ENCODE measurements at regions not wholly inside any gene's neighbourhood (a gene's known extent, or its start where the extent isn't known, plus 50 kb on each side); places are given as distances from the start of the nearest gene placed in this dataset.

- TF ChIP-seq, protein P1, sequence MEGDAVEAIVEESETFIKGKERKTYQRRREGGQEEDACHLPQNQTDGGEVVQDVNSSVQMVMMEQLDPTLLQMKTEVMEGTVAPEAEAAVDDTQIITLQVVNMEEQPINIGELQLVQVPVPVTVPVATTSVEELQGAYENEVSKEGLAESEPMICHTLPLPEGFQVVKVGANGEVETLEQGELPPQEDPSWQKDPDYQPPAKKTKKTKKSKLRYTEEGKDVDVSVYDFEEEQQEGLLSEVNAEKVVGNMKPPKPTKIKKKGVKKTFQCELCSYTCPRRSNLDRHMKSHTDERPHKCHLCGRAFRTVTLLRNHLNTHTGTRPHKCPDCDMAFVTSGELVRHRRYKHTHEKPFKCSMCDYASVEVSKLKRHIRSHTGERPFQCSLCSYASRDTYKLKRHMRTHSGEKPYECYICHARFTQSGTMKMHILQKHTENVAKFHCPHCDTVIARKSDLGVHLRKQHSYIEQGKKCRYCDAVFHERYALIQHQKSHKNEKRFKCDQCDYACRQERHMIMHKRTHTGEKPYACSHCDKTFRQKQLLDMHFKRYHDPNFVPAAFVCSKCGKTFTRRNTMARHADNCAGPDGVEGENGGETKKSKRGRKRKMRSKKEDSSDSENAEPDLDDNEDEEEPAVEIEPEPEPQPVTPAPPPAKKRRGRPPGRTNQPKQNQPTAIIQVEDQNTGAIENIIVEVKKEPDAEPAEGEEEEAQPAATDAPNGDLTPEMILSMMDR (IDR thresholded peaks at IDR 0.05; ENCODE audit: low read depth, low read length), result no peak
- no peak for TF ChIP-seq EZH2phosphoT487 (IDR thresholded peaks at IDR 0.05; ENCODE audit: low read depth)
Observed at GRCh38 chr6:106778943-106779342, 149.6 kb downstream of the QRSL1 start.
